NCI-H128 (cell line): ENCODE measurements at regions not wholly inside any gene's neighbourhood (a gene's known extent, or its start where the extent isn't known, plus 50 kb on each side); places are given as distances from the start of the nearest gene placed in this dataset.

Experiments used
- DNase-seq: peaks from one replicate; lab custom pipeline; 2025; ENCODE audit not compliant: unreplicated experiment; lab: John Stamatoyannopoulos, UW

- no peak for DNase-seq
Observed at GRCh38 chr17:6215071-6216035, 145.2 kb downstream of the WSCD1 start.

GRCh38 chr17:6213859-6214258 is 143.7 kb downstream of the WSCD1 start:
- DNase-seq, result no peak

GRCh38 chr17:6212766-6213165 is 142.6 kb downstream of the WSCD1 start:
- no peak for DNase-seq

GRCh38 chr17:6209829-6210228 is 139.7 kb downstream of the WSCD1 start:
- no peak for DNase-seq

GRCh38 chr17:6208608-6209180 is 138.5 kb downstream of the WSCD1 start:
- DNase-seq, result no peak

GRCh38 chr17:6205525-6205924 is 135.3 kb downstream of the WSCD1 start:
- DNase-seq, result no peak

GRCh38 chr17:6205033-6205432 is 134.9 kb downstream of the WSCD1 start:
- no peak for DNase-seq

GRCh38 chr17:6204203-6204722 is 134.1 kb downstream of the WSCD1 start:
- no peak for DNase-seq

GRCh38 chr17:6196355-6196754 is 126.2 kb downstream of the WSCD1 start:
- no peak for DNase-seq

GRCh38 chr17:6195123-6195522 is 124.9 kb downstream of the WSCD1 start:
- DNase-seq, result no peak

GRCh38 chr17:6191405-6192324 is 121.5 kb downstream of the WSCD1 start:
- DNase-seq, result no peak

GRCh38 chr17:6187836-6188235 is 117.7 kb downstream of the WSCD1 start:
- DNase-seq, result no peak

GRCh38 chr17:6186998-6187397 is 116.8 kb downstream of the WSCD1 start:
- DNase-seq, result no peak

- no peak for DNase-seq
Observed at GRCh38 chr17:6184508-6184907, 114.3 kb downstream of the WSCD1 start.

- DNase-seq, result no peak
Observed at GRCh38 chr17:6179017-6179416, 108.8 kb downstream of the WSCD1 start.

- DNase-seq, result no peak
Observed at GRCh38 chr17:6177941-6178694, 107.9 kb downstream of the WSCD1 start.
